ENCODE measurements at regions not wholly inside any gene's neighbourhood (a gene's known extent, or its start where the extent isn't known, plus 50 kb on each side); places are given as distances from the start of the nearest gene placed in this dataset.

- H3K4me1 ChIP-seq = no peaks in the 10 kb centered on the region
- H3K36me3 ChIP-seq = no peaks in the 10 kb centered on the region
- no peak overlapping the region for H3K4me3 ChIP-seq
- H3K27me3 ChIP-seq = no peaks in the 10 kb centered on the region
- DNase-seq = no peak
- H3K27ac ChIP-seq = no peak overlapping the region
- no peaks in the 10 kb centered on the region for H3K9me3 ChIP-seq (replicated peaks)
These were observed 461.1 kb downstream of the C3orf38 start for GRCh38 chr3:88610820-88611219.

- Histone ChIP-seq H3K36me3 (no peaks in the 10 kb centered on the region), H3K27ac (no peak overlapping the region), H3K27me3 (no peaks in the 10 kb centered on the region), H3K4me3 (no peak overlapping the region), H3K4me1 (no peaks in the 10 kb centered on the region), H3K9me3 (replicated peaks) (no peaks in the 10 kb centered on the region)
- DNase-seq = no peak
These were observed 462.1 kb downstream of the C3orf38 start for GRCh38 chr3:88611826-88612326.

GRCh38 chr3:88616413-88616812 is 466.7 kb downstream of the C3orf38 start:
- Histone ChIP-seq H3K36me3 (no peaks in the 10 kb centered on the region), H3K27ac (no peak overlapping the region), H3K4me1 (no peaks in the 10 kb centered on the region), H3K9me3 (replicated peaks) (no peaks in the 10 kb centered on the region), H3K27me3 (no peaks in the 10 kb centered on the region), H3K4me3 (no peak overlapping the region)
- DNase-seq = no peak

GRCh38 chr3:88617283-88617682 is 467.5 kb downstream of the C3orf38 start:
- H3K9me3 ChIP-seq (replicated peaks) = no peaks in the 10 kb centered on the region
- H3K27ac ChIP-seq = no peak overlapping the region
- H3K27me3 ChIP-seq = no peaks in the 10 kb centered on the region
- no peak for DNase-seq
- no peak overlapping the region for H3K4me3 ChIP-seq
- H3K36me3 ChIP-seq = no peaks in the 10 kb centered on the region
- H3K4me1 ChIP-seq = no peaks in the 10 kb centered on the region

GRCh38 chr3:88618021-88618645 is 468.4 kb downstream of the C3orf38 start:
- DNase-seq = no peak
- no peaks in the 10 kb centered on the region for H3K36me3 ChIP-seq
- no peak overlapping the region for H3K4me3 ChIP-seq
- H3K4me1 ChIP-seq = no peaks in the 10 kb centered on the region
- no peak overlapping the region for H3K27ac ChIP-seq
- no peaks in the 10 kb centered on the region for H3K9me3 ChIP-seq (replicated peaks)
- no peaks in the 10 kb centered on the region for H3K27me3 ChIP-seq

- Histone ChIP-seq H3K36me3 (no peaks in the 10 kb centered on the region), H3K27ac (no peak overlapping the region), H3K4me1 (no peaks in the 10 kb centered on the region), H3K9me3 (replicated peaks) (no peaks in the 10 kb centered on the region), H3K4me3 (no peak overlapping the region), H3K27me3 (no peaks in the 10 kb centered on the region)
- no peak for DNase-seq
These were observed 471.8 kb downstream of the C3orf38 start for GRCh38 chr3:88621586-88621985.

GRCh38 chr3:88623709-88624108 is 473.9 kb downstream of the C3orf38 start:
- Histone ChIP-seq H3K27ac (no peak overlapping the region), H3K4me3 (no peak overlapping the region), H3K36me3 (no peaks in the 10 kb centered on the region), H3K9me3 (replicated peaks) (no peaks in the 10 kb centered on the region), H3K27me3 (no peaks in the 10 kb centered on the region), H3K4me1 (no peaks in the 10 kb centered on the region)
- no peak for DNase-seq

GRCh38 chr3:88626456-88627120 is 476.8 kb downstream of the C3orf38 start:
- DNase-seq = no peak
- Histone ChIP-seq H3K27me3 (no peaks in the 10 kb centered on the region), H3K4me1 (no peaks in the 10 kb centered on the region), H3K9me3 (replicated peaks) (no peaks in the 10 kb centered on the region), H3K36me3 (no peaks in the 10 kb centered on the region), H3K27ac (no peak overlapping the region), H3K4me3 (no peak overlapping the region)

GRCh38 chr3:88628901-88629300 is 478.5 kb upstream of the EPHA3 start:
- Histone ChIP-seq H3K27me3 (no peaks in the 10 kb centered on the region), H3K27ac (no peak overlapping the region), H3K36me3 (no peaks in the 10 kb centered on the region), H3K9me3 (replicated peaks) (no peaks in the 10 kb centered on the region), H3K4me1 (no peaks in the 10 kb centered on the region), H3K4me3 (no peak overlapping the region)
- no peak for DNase-seq

GRCh38 chr3:88632226-88632625 is 475.2 kb upstream of the EPHA3 start:
- no peak for DNase-seq
- no peak overlapping the region for H3K4me3 ChIP-seq
- H3K27ac ChIP-seq = no peak overlapping the region
- no peaks in the 10 kb centered on the region for H3K4me1 ChIP-seq
- H3K27me3 ChIP-seq = no peaks in the 10 kb centered on the region
- no peaks in the 10 kb centered on the region for H3K9me3 ChIP-seq (replicated peaks)
- no peaks in the 10 kb centered on the region for H3K36me3 ChIP-seq

- Histone ChIP-seq H3K4me1 (no peaks in the 10 kb centered on the region), H3K36me3 (no peaks in the 10 kb centered on the region), H3K27me3 (no peaks in the 10 kb centered on the region), H3K27ac (no peak overlapping the region), H3K9me3 (replicated peaks) (no peaks in the 10 kb centered on the region), H3K4me3 (no peak overlapping the region)
- DNase-seq = no peak
These were observed 466.8 kb upstream of the EPHA3 start for GRCh38 chr3:88640581-88640980.

GRCh38 chr3:88641033-88641604 is 466.3 kb upstream of the EPHA3 start:
- H3K9me3 ChIP-seq (replicated peaks) = no peaks in the 10 kb centered on the region
- H3K36me3 ChIP-seq = no peaks in the 10 kb centered on the region
- no peaks in the 10 kb centered on the region for H3K27me3 ChIP-seq
- no peak for DNase-seq
- no peak overlapping the region for H3K27ac ChIP-seq
- no peak overlapping the region for H3K4me3 ChIP-seq
- no peaks in the 10 kb centered on the region for H3K4me1 ChIP-seq

GRCh38 chr3:88657459-88657858 is 450.0 kb upstream of the EPHA3 start:
- no peaks in the 10 kb centered on the region for H3K36me3 ChIP-seq
- peaks cover 7% of the 10 kb centered on the region; the same call in 1 of the 2 replicates for H3K4me1 ChIP-seq
- no peaks in the 10 kb centered on the region for H3K27me3 ChIP-seq
- DNase-seq = no peak
- no peak overlapping the region for H3K27ac ChIP-seq
- H3K9me3 ChIP-seq (replicated peaks) = no peaks in the 10 kb centered on the region
- H3K4me3 ChIP-seq = no peak overlapping the region

- Histone ChIP-seq H3K27me3 (no peaks in the 10 kb centered on the region), H3K36me3 (no peaks in the 10 kb centered on the region), H3K4me3 (no peak overlapping the region), H3K27ac (peak overlapping the region; percentile 29; the same call in 1 of the 2 replicates), H3K9me3 (replicated peaks) (no peaks in the 10 kb centered on the region), H3K4me1 (peaks cover 7% of the 10 kb centered on the region; the same call in 1 of the 2 replicates)
- peak in 1 of 2 experiments; percentile 17 for DNase-seq
These were observed 446.0 kb upstream of the EPHA3 start for GRCh38 chr3:88661433-88661824.

- Histone ChIP-seq H3K27ac (no peak overlapping the region), H3K4me1 (no peaks in the 10 kb centered on the region), H3K9me3 (replicated peaks) (no peaks in the 10 kb centered on the region), H3K4me3 (no peak overlapping the region), H3K27me3 (no peaks in the 10 kb centered on the region), H3K36me3 (no peaks in the 10 kb centered on the region)
- DNase-seq = peak in 1 of 2 experiments; percentile 17
These were observed 439.2 kb upstream of the EPHA3 start for GRCh38 chr3:88668180-88668579.
